Activated T-cell treated with anti-CD3 and anti-CD28 coated beads, Interleukin-2, amount 50 U/mL, for 24 hours (primary cell): ENCODE measurements at regions not wholly inside any gene's neighbourhood (a gene's known extent, or its start where the extent isn't known, plus 50 kb on each side); places are given as distances from the start of the nearest gene placed in this dataset.
"Not testable (repeated sequence)": the region's sequence is repeated elsewhere in the genome, so short reads cannot be mapped to it uniquely, and the experiment has no call there.

Experiments used
- DNase-seq: peaks from one replicate; pipeline ENCODE4 v3.0.0-alpha.2; 2020
- H3K27ac Mint-ChIP-seq: 2 replicates; pipeline ENCODE4 v1.8.0; 2020; ENCODE audit warnings: mild to moderate bottlenecking, mixed read lengths
- H3K27me3 Mint-ChIP-seq: 2 replicates; pipeline ENCODE4 v1.8.0; 2020; ENCODE audit warnings: mixed read lengths
- H3K36me3 Mint-ChIP-seq: 2 replicates; pipeline ENCODE4 v1.8.0; 2020; ENCODE audit warnings: low read depth, mixed read lengths
- H3K4me1 Mint-ChIP-seq: 2 replicates; pipeline ENCODE4 v1.8.0; 2020; ENCODE audit warnings: low read depth, mixed read lengths
- H3K4me3 Mint-ChIP-seq: 2 replicates; pipeline ENCODE4 v1.8.0; 2020; ENCODE audit warnings: mild to moderate bottlenecking, moderate library complexity, mixed read lengths
- H3K9me3 Mint-ChIP-seq: 2 replicates; pipeline ENCODE4 v1.8.0; 2020; ENCODE audit warnings: mixed read lengths

DNA sequence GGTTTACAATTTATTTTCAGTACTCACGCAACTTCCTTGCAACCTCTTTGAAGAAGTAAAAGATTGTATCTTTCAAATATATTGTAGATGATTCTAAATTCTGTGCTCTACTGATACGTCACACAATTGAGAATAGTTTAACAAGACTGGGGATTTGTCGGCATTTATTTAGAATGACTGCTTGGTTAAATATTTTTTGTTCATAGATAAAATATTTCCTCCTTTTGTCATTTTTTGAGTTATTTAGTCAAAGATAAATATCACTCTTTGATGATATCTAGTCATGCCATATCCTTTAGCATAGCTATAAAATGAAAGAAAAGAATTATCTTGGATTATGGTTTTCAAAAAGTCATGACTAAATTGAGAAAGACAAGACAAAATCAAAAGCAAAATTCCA is 2747.8 kb downstream of the PCDH9 start:
- H3K4me3 Mint-ChIP-seq = no peak overlapping the region
- no peak overlapping the region for H3K27ac Mint-ChIP-seq
- H3K27me3 Mint-ChIP-seq = no peaks in the 10 kb centered on the region
- H3K9me3 Mint-ChIP-seq = peaks cover 16% of the 10 kb centered on the region
- H3K36me3 Mint-ChIP-seq = no peaks in the 10 kb centered on the region
- no peak for DNase-seq
- H3K4me1 Mint-ChIP-seq = no peaks in the 10 kb centered on the region

DNA sequence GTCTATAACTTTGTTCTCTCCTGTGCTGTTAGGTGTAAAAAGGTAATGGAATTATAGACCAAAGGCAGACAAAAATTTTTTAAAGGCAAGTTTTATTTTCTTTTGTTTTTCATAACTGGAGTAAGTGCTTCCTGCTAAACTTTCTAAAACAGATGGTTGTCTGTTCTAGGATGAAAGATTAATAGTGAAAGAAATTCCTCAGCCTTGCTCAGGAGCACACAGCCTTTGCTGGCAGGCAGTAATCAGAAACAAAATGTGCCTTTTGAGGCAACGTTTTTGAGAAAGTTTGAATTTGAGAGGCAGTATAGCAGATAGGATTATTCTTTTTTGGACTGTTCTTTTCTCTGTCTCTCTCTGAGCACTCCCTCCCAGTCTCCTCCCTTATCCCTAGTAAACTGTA is 2749.5 kb downstream of the PCDH9 start:
- Mint-ChIP-seq H3K4me1 (no peaks in the 10 kb centered on the region), H3K4me3 (no peak overlapping the region), H3K27ac (no peak overlapping the region), H3K27me3 (no peaks in the 10 kb centered on the region), H3K9me3 (peaks cover 20% of the 10 kb centered on the region), H3K36me3 (no peaks in the 10 kb centered on the region)
- no peak for DNase-seq

DNA sequence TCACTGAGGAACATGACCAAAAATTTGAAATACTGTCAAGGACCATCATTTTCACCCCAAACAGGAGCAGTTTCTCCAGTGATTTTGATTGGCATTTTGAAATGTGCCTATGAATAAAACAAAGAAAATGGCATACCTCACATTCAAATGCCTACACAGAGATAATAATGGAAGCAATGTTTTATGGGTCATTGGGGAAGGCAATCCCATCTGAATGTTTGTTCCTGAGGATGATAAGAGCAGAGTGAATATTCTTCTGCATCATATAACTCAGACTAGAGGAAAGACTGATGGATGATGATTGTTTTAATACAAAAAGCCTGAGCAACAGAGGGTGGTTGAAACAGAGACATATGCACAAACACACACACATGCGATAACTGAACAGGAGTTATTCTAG is 2749.9 kb downstream of the PCDH9 start:
- H3K4me1 Mint-ChIP-seq = no peaks in the 10 kb centered on the region
- H3K27me3 Mint-ChIP-seq = no peaks in the 10 kb centered on the region
- no peak overlapping the region for H3K4me3 Mint-ChIP-seq
- H3K27ac Mint-ChIP-seq = no peak overlapping the region
- H3K9me3 Mint-ChIP-seq = peaks cover 20% of the 10 kb centered on the region
- DNase-seq = no peak
- H3K36me3 Mint-ChIP-seq = no peaks in the 10 kb centered on the region

DNA sequence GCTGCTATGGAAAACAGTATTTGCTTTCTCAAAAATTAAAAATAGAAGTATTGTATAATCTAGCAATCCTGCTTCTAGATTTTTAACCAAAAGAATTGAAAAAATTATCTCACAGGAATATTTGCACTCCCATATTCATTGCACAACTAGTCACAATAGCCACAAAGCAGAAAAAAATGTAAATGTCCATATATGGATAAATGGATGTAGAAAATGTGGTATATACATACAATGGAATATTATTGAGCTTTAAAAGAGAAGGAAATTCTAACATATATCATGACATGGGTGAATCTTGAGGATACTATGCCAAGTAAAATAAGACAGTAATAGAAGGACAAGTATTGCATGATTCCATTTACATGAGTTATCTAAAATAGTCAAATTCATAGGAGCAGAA is 2753.0 kb downstream of the PCDH9 start:
- DNase-seq = no peak
- H3K4me3 Mint-ChIP-seq = no peak overlapping the region
- H3K27ac Mint-ChIP-seq = no peak overlapping the region
- H3K4me1 Mint-ChIP-seq = no peaks in the 10 kb centered on the region
- no peaks in the 10 kb centered on the region for H3K27me3 Mint-ChIP-seq
- H3K36me3 Mint-ChIP-seq = no peaks in the 10 kb centered on the region
- H3K9me3 Mint-ChIP-seq = peaks cover 12% of the 10 kb centered on the region

DNA sequence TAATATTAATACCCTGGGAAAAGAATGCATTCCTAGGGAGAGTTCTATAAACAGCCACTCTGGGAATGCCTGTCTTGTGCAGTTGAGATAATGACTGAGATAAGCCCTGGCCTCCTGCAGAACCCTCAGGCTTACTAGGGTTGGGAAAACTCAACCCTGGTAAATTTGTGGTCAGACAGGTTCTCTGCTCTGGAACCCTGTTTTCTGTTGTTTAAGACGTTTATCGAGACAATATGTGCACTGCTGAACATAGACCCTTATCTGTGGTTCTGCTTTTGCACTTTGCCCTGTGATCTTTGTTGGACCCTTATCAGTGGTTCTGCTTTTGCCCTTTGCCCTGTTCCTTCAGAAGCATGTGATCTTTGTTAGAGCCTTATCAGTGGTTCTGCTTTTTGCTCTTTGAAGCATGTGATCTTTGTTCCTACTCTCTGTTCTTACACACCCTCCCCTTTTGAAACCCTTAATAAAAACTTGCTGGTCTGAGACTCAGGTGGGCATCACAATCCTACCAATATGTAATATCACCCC is 2754.0 kb downstream of the PCDH9 start:
- H3K9me3 Mint-ChIP-seq = peaks cover 12% of the 10 kb centered on the region
- not testable (repeated sequence) for DNase-seq, H3K27ac Mint-ChIP-seq, H3K27me3 Mint-ChIP-seq, H3K36me3 Mint-ChIP-seq, H3K4me1 Mint-ChIP-seq, H3K4me3 Mint-ChIP-seq

DNA sequence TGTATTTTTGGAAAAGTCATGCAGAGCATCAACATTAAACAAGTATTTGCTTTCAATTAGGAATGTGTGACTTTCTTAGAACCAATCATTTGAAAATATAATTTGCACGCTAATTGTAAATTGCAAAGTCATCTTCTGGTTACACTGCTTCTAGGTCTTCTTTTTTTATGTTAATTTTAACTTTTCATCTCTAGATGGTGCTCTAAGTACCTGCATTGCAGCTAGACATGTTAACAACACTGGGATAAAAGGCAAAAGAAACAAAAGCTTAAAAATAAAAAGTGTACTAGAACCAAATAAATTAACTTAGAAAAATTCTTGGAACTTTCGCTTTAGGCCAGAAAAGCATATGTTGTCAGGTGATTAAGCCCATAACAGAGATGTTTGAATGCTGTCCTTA is 2758.2 kb downstream of the PCDH9 start:
- no peaks in the 10 kb centered on the region for H3K4me1 Mint-ChIP-seq
- H3K27ac Mint-ChIP-seq = no peak overlapping the region
- no peaks in the 10 kb centered on the region for H3K36me3 Mint-ChIP-seq
- no peaks in the 10 kb centered on the region for H3K27me3 Mint-ChIP-seq
- H3K4me3 Mint-ChIP-seq = no peak overlapping the region
- DNase-seq = no peak
- peaks cover 4% of the 10 kb centered on the region for H3K9me3 Mint-ChIP-seq

DNA sequence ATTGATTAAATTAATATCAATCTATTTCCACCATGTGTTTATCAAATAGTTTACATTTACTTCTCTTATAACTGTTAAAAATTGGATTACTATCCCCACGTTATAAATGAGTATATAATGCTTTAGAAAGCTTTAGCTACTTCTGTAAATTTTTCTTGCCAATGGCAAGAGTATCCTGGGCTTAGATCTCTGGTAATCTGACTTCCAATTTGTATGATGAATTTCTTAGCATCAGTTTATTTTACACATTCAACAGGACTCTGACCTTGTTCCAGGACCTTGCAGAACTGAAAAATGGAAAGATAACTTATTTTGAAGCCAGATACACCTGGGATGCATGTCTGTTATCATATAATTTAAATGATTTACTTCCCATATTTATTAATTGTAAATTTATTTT is 2759.4 kb downstream of the PCDH9 start:
- no peaks in the 10 kb centered on the region for H3K4me1 Mint-ChIP-seq
- no peaks in the 10 kb centered on the region for H3K36me3 Mint-ChIP-seq
- H3K27ac Mint-ChIP-seq = no peak overlapping the region
- no peaks in the 10 kb centered on the region for H3K9me3 Mint-ChIP-seq
- H3K27me3 Mint-ChIP-seq = no peaks in the 10 kb centered on the region
- DNase-seq = no peak
- no peak overlapping the region for H3K4me3 Mint-ChIP-seq

DNA sequence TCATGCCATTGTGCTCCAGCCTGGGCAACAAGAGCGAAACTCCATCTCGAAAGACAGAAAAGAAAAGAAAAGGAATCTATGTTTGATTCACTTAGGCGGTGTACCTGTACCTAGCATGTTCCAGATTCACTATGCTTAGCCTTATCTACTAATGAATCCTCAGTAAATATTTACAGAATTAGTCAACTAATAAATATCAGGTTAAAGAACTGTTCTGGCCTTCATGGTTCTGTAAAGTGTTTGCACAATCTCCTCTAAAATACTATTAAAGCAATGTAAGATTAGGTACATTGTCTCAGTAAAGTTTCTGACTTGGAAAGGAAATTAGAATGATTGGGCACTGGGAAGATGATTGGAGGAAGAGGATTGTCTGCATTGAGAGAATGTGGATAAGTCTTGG is 2770.4 kb downstream of the PCDH9 start:
- DNase-seq = no peak
- H3K4me3 Mint-ChIP-seq = no peak overlapping the region
- peaks cover 4% of the 10 kb centered on the region for H3K9me3 Mint-ChIP-seq
- H3K27me3 Mint-ChIP-seq = no peaks in the 10 kb centered on the region
- H3K4me1 Mint-ChIP-seq = no peaks in the 10 kb centered on the region
- no peaks in the 10 kb centered on the region for H3K36me3 Mint-ChIP-seq
- H3K27ac Mint-ChIP-seq = no peak overlapping the region

DNA sequence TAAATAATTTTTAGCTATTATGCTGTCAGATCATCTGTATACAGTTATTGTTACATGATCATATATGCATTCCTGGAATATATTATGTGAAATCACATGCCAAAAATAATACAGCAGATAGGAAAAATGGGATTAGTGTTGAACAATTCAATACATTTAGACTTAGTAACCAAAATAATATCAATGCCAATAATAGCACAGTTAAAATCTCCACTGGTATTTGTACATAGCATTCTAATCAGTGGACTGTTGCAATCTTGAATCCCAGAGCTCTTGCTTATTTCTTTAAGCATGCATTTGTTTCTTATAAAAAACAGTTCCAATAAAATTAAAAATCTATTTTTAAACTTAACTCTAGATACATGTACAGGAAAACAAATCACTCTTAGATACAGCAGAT is 2772.2 kb downstream of the PCDH9 start:
- Mint-ChIP-seq H3K36me3 (no peaks in the 10 kb centered on the region), H3K27ac (no peak overlapping the region), H3K4me1 (no peaks in the 10 kb centered on the region), H3K27me3 (no peaks in the 10 kb centered on the region), H3K4me3 (no peak overlapping the region), H3K9me3 (peaks cover 6% of the 10 kb centered on the region)
- DNase-seq = no peak

DNA sequence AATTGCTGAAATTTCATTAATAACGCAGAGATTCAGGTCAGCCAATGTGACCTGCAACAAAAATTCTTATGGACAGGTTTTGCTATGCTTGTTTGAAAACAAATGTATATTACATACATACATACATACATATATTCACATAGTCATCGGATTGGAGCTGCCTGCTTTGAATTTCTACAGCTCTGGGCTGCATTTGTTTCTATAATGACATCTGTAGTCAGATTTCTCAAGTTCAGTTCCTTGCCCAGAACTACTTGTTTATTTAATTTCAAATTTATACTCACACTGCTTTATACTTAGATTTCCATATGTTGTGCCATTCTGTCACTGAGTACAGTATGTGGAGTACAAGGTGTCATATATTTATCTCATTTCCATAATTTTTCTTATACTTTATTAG is 2775.0 kb downstream of the PCDH9 start:
- H3K27ac Mint-ChIP-seq = no peak overlapping the region
- no peak overlapping the region for H3K4me3 Mint-ChIP-seq
- peaks cover 6% of the 10 kb centered on the region for H3K9me3 Mint-ChIP-seq
- H3K27me3 Mint-ChIP-seq = no peaks in the 10 kb centered on the region
- no peak for DNase-seq
- H3K4me1 Mint-ChIP-seq = no peaks in the 10 kb centered on the region
- no peaks in the 10 kb centered on the region for H3K36me3 Mint-ChIP-seq

DNA sequence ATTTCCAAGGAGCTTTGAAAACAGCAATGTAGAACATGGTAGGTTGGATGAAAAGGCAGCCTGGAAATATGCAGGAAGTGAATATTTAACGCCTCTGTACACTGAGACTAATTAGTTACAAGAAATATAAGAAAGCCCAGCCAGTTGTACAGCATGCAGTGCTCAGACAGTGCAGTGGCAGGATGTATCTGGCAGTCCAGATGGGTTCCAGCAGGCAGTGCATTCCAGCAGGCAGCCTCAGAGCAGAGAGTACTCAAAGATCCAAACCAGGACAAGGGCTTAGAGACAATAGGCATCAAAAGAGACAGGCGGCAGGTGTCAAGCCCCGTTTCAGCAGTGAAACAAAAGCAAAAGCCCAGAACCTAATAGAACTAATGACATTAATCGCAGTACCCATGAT is 2776.3 kb downstream of the PCDH9 start:
- H3K27me3 Mint-ChIP-seq = no peaks in the 10 kb centered on the region
- no peak overlapping the region for H3K27ac Mint-ChIP-seq
- DNase-seq = no peak
- no peak overlapping the region for H3K4me3 Mint-ChIP-seq
- no peaks in the 10 kb centered on the region for H3K36me3 Mint-ChIP-seq
- no peaks in the 10 kb centered on the region for H3K4me1 Mint-ChIP-seq
- H3K9me3 Mint-ChIP-seq = peaks cover 2% of the 10 kb centered on the region

DNA sequence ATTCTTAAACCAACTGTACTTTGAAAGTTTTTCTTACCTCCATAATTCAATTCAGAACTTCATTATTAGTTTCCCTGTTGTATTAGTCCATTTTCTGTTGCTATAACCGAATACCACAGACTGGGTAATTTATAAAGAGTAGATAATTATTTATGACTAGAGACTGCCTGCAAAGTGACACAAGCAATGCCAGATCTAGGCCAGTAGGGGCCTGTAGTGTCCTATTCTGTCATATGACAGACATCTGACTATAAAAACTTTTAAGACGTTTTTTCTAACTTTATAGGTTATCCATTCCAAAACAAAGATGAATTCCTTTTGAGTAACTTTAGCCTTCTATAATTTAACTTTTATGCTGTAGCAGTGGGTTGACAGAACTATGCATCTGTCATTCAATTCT is 2783.8 kb downstream of the PCDH9 start:
- H3K4me1 Mint-ChIP-seq = no peaks in the 10 kb centered on the region
- H3K4me3 Mint-ChIP-seq = no peak overlapping the region
- no peaks in the 10 kb centered on the region for H3K36me3 Mint-ChIP-seq
- peaks cover 5% of the 10 kb centered on the region for H3K9me3 Mint-ChIP-seq
- H3K27me3 Mint-ChIP-seq = no peaks in the 10 kb centered on the region
- no peak overlapping the region for H3K27ac Mint-ChIP-seq
- DNase-seq = no peak

DNA sequence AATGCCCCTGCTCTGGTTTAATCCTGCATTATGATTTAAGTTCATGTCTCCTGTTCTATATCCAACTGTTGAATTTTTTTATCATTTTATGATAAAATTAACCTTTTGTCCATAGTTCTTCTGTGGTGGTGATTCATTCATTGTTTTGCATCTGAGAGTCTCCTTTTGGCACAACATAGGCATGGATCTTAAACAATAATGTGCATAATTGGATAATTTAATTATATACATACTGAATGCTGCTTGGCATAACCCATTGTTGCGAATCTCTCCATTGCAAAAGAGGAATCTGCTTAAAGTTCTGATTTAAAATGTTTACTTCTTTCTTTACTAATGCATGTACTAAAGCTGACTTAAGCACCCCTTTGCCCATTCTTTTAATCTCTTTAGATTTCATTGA is 2788.4 kb downstream of the PCDH9 start:
- Mint-ChIP-seq H3K9me3 (peaks cover 8% of the 10 kb centered on the region), H3K4me1 (no peaks in the 10 kb centered on the region), H3K36me3 (no peaks in the 10 kb centered on the region), H3K4me3 (no peak overlapping the region), H3K27ac (no peak overlapping the region), H3K27me3 (no peaks in the 10 kb centered on the region)
- DNase-seq = no peak

DNA sequence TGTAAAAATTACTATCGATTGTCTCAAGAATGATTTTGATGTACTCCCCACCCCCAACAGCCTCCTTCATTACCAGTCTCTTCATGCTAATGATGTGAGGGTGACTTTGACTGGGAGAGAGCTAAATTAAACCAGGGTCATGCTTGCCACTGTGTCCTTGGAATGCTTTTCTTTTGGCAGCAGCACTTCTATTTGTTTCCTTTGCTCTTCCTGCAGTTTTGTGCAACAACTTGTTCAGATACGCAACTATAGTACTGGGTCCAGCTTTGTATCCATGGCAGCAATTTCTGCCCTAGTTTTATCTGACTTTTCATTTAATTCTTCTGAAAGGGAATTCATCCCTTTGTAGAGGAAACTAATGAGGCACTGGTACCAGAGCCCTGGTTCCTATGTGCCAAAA is 2792.1 kb downstream of the PCDH9 start:
- H3K4me3 Mint-ChIP-seq = no peak overlapping the region
- H3K9me3 Mint-ChIP-seq = peaks cover 22% of the 10 kb centered on the region
- no peaks in the 10 kb centered on the region for H3K27me3 Mint-ChIP-seq
- DNase-seq = no peak
- H3K27ac Mint-ChIP-seq = no peak overlapping the region
- H3K36me3 Mint-ChIP-seq = no peaks in the 10 kb centered on the region
- no peaks in the 10 kb centered on the region for H3K4me1 Mint-ChIP-seq

DNA sequence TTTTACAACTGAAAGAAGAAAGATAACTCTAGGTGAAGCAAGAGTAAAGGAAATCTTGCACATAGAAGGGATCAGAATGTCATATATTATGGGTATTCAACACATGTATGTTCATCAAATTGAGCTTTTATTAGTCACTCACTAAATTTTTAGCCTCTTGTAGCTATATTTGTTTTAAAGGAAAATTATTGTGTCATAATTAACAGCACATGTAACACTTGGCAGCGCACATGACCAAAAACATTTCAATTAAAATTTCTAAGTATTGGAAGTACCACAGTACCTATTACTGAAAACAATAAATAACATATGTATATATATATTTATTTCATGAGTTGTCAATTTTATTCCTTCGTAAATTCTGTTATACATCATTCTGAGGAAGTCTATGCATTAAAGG is 2800.4 kb downstream of the PCDH9 start:
- H3K9me3 Mint-ChIP-seq = peaks cover 2% of the 10 kb centered on the region
- H3K27ac Mint-ChIP-seq = no peak overlapping the region
- no peaks in the 10 kb centered on the region for H3K27me3 Mint-ChIP-seq
- H3K4me1 Mint-ChIP-seq = no peaks in the 10 kb centered on the region
- no peak overlapping the region for H3K4me3 Mint-ChIP-seq
- no peak for DNase-seq
- no peaks in the 10 kb centered on the region for H3K36me3 Mint-ChIP-seq

DNA sequence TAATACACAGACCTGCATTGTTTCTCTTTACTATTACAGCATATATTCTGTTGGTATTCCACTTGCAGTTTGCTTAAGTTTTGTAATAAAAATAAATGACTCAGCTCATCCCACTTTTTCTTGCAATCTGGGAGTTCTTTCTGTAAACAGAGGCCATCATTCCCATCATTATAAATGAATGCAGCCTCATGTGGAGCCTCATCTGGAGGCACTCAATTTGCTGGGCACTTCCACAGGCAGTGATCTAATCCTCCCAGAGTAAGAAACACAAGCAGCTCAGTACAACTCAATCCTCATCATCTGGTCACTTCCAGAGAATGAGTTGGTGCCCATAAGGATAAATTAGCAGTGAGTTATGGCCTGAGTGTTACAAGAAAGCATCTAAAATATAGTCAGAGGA is 2801.9 kb downstream of the PCDH9 start:
- H3K9me3 Mint-ChIP-seq = peaks cover 5% of the 10 kb centered on the region
- H3K27ac Mint-ChIP-seq = no peak overlapping the region
- no peak overlapping the region for H3K4me3 Mint-ChIP-seq
- no peaks in the 10 kb centered on the region for H3K36me3 Mint-ChIP-seq
- DNase-seq = no peak
- no peaks in the 10 kb centered on the region for H3K27me3 Mint-ChIP-seq
- H3K4me1 Mint-ChIP-seq = no peaks in the 10 kb centered on the region
